ENCODE measurements at regions not wholly inside any gene's neighbourhood (a gene's known extent, or its start where the extent isn't known, plus 50 kb on each side); places are given as distances from the start of the nearest gene placed in this dataset.

GRCh38 chr1:209187589-209187988, 395.9 kb upstream of the CAMK1G start:
- no peak for TF ChIP-seq EZH2phosphoT487 (conservative IDR thresholded peaks at IDR 0.05; ENCODE audit: low read length)
- TF ChIP-seq, protein P1, sequence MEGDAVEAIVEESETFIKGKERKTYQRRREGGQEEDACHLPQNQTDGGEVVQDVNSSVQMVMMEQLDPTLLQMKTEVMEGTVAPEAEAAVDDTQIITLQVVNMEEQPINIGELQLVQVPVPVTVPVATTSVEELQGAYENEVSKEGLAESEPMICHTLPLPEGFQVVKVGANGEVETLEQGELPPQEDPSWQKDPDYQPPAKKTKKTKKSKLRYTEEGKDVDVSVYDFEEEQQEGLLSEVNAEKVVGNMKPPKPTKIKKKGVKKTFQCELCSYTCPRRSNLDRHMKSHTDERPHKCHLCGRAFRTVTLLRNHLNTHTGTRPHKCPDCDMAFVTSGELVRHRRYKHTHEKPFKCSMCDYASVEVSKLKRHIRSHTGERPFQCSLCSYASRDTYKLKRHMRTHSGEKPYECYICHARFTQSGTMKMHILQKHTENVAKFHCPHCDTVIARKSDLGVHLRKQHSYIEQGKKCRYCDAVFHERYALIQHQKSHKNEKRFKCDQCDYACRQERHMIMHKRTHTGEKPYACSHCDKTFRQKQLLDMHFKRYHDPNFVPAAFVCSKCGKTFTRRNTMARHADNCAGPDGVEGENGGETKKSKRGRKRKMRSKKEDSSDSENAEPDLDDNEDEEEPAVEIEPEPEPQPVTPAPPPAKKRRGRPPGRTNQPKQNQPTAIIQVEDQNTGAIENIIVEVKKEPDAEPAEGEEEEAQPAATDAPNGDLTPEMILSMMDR (IDR thresholded peaks at IDR 0.05; ENCODE audit: insufficient read depth, low read length, poor library complexity, severe bottlenecking), result no peak

Data from SU-DHL-6 (cell line).